Naive thymus-derived CD8-positive, alpha-beta T cell (primary cell): ENCODE measurements at regions not wholly inside any gene's neighbourhood (a gene's known extent, or its start where the extent isn't known, plus 50 kb on each side); places are given as distances from the start of the nearest gene placed in this dataset.

Source experiments
- ATAC-seq, 2 donors: fragments of 150-1000 bp; cut with Tn5 transposase in 1 of 2; sonication (Bioruptor Pico), chemical (Tn5 transposase) in 1 of 2; 1 replicate in 1 of 2; 2 replicates in 1 of 2; pipeline ENCODE4 v1.10.0; 2021; ENCODE audit warnings: mild to moderate bottlenecking in 2 of 2, moderate library complexity in 2 of 2
- POLR2A ChIA-PET: fragments of 350-600 bp; sonication (Branson Sonifier 250); formaldehyde crosslinking; loops from one replicate; lab custom pipeline; 2021; ENCODE audit warnings: antibody characterized with exemption; lab: Charles Lee
- DNase-seq, 10 donors: peaks; one replicate each; pipeline versions ENCODE4 v3.0.0 to v3.0.0-alpha.2; 2020 to 2022
- H3K27ac Mint-ChIP-seq, 10 donors: one replicate each; pipeline ENCODE4 v1.8.0; 2020 to 2022; ENCODE audit warnings: mild to moderate bottlenecking in 10 of 10, mixed read lengths in 10 of 10, moderate library complexity in 4 of 10, inconsistent platforms in 1 of 10
- H3K27me3 Mint-ChIP-seq, 5 donors: one replicate each; pipeline ENCODE4 v1.8.0; 2021 to 2022; ENCODE audit warnings: mixed read lengths in 5 of 5
- H3K36me3 Mint-ChIP-seq, 3 donors: one replicate each; pipeline ENCODE4 v1.8.0; 2020 to 2022; ENCODE audit warnings: mixed read lengths in 3 of 3, mild to moderate bottlenecking in 2 of 3, inconsistent platforms in 1 of 3
- H3K4me1 Mint-ChIP-seq, 4 donors: one replicate each; pipeline ENCODE4 v1.8.0; 2021 to 2022; ENCODE audit warnings: mixed read lengths in 4 of 4
- H3K4me3 Mint-ChIP-seq, 10 donors: one replicate each; pipeline ENCODE4 v1.8.0; 2020 to 2022; ENCODE audit warnings: mild to moderate bottlenecking in 10 of 10, mixed read lengths in 10 of 10, moderate library complexity in 6 of 10, inconsistent platforms in 1 of 10
- H3K9me3 Mint-ChIP-seq, 9 donors: one replicate each; pipeline ENCODE4 v1.8.0; 2020 to 2022; ENCODE audit warnings: mixed read lengths in 9 of 9, mild to moderate bottlenecking in 3 of 9, inconsistent platforms in 1 of 9, moderate library complexity in 1 of 9

DNA sequence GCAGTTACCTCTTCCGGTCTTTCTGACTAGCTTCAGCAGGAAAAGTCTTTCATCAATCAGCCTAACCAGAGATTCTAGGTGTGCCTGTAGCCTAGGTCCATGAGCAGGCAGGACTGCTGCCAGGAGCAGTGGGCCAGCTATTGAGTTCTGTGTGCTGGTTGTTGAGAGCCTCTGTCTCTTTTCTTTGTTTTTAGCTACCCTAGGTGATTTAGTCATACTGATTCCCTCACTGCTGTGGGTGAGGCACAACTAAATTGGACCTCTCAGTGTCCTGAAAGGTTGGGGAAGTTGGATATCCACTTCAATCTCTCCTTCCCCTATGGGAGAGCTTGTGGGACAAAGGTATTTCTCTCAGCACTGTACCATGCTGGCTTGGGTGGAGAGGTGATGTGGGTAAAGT lies 354.9 kb downstream of the GPAT3 start:
- POLR2A ChIA-PET, result no interaction called here

DNA sequence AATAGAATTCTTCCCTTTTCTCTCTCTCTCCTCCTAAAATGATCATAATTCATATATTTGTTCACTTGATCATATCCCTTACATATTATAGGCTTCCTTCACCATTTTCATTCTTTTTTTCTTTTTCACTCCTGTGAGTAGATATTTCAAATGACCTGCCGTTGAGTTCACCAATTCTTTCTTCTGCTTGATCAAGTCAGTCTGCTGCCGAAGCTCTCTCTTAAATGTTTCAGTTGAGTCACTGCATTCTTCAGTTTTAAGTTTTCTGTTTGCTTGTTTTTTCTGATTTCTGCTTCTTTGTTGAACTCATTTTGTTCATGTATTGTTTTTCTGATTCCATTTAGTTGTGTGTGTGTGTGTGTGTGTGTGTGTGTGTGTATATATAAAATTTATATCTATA lies 354.3 kb downstream of the GPAT3 start:
- H3K9me3 Mint-ChIP-seq, result peaks cover 0 to 4% (median 0%) of the 10 kb centered on the region in 9 donors
- H3K4me1 Mint-ChIP-seq, result no peaks in the 10 kb centered on the region
- H3K27me3 Mint-ChIP-seq, result peaks cover 0 to 18% (median 2%) of the 10 kb centered on the region in 5 donors
- no peak for DNase-seq
- no peaks in the 10 kb centered on the region for H3K36me3 Mint-ChIP-seq
- ATAC-seq, result no peak
- H3K27ac Mint-ChIP-seq, result no peak overlapping the region
- H3K4me3 Mint-ChIP-seq, result no peak overlapping the region
- POLR2A ChIA-PET, result no interaction called here

More for the DNA sequence above, 354.9 kb downstream of the GPAT3 start:
- Mint-ChIP-seq H3K27me3 (peaks cover 0 to 18% (median 2%) of the 10 kb centered on the region in 5 donors), H3K36me3 (no peaks in the 10 kb centered on the region), H3K4me1 (no peaks in the 10 kb centered on the region), H3K4me3 (no peak overlapping the region), H3K9me3 (peaks cover 0 to 4% (median 0%) of the 10 kb centered on the region in 9 donors), H3K27ac (no peak overlapping the region)
- DNase-seq, result no peak
- ATAC-seq, result no peak

DNA sequence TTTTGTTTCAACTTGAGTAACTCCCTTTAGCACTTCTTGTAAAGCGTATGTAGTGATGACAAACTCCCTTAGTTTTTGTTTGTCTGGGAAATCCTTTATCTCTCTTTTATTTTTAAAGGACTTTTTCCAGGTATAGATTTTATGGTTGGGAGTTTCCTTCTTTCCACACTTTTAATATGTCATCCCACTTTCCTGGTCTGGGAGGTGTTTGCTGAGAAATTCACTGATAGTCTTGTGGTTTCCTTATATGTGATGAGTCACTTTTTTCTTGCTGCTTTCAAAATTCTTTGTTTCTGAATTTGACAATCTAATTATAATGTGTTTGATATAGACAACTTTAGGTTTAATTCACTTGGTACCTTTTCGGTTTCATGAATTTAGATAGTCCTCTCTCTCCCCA lies 353.9 kb downstream of the GPAT3 start:
- Mint-ChIP-seq H3K27me3 (peaks cover 0 to 18% (median 2%) of the 10 kb centered on the region in 5 donors), H3K4me3 (no peak overlapping the region), H3K36me3 (no peaks in the 10 kb centered on the region), H3K9me3 (peaks cover 0 to 4% (median 0%) of the 10 kb centered on the region in 9 donors), H3K4me1 (no peaks in the 10 kb centered on the region), H3K27ac (no peak overlapping the region)
- DNase-seq (no peak), ATAC-seq (no peak)
- POLR2A ChIA-PET, result no interaction called here

DNA sequence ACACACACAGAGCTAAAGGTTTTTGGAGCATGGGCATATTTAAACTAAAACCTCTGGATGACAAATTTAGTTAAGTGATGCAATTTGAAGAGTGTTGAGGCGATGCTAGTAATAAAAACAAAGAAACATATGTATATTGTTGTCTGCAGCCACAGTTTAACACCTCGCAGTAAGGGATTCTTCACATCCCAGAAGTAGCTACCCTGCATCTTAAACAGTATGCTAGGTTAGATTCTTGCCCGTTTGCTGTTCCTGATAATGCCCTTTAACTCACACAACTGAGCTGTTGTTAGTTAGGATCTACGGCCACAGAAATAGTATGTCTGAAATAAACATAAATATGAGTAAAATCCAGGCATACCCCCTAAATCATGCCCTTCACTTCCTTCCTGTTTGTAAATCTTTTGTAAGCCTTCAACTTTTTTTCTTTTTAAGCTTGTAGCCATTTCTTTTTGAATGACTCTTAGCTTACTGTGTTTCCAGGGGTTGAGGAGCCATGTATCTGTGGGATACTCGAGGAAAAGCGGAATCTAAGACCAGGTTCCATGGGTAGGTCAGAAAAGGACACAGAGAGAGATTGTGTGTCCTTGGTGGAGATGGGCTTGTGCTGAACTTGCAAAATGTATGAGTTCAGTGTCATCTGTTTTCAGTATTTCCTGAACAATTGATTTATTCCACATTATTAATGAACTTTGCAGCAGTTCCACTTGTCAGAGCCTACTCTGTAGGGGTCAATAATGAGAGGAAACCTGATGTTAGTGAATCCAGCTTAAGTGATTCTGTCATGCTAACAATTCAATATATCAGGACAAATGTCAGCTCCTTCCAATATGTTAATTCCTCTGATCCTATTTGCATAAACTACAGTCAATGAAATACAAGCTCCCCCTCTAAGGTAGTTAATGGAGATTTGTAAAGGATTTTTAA lies 349.6 kb downstream of the GPAT3 start:
- no peak overlapping the region for H3K27ac Mint-ChIP-seq
- H3K4me3 Mint-ChIP-seq, result no peak overlapping the region
- POLR2A ChIA-PET, result no interaction called here
- no peaks in the 10 kb centered on the region for H3K4me1 Mint-ChIP-seq
- H3K9me3 Mint-ChIP-seq, result peaks cover 0 to 2% (median 0%) of the 10 kb centered on the region in 9 donors
- H3K27me3 Mint-ChIP-seq, result peaks cover 0 to 3% (median 0%) of the 10 kb centered on the region in 5 donors
- DNase-seq (no peak), ATAC-seq (no peak)
- H3K36me3 Mint-ChIP-seq, result no peaks in the 10 kb centered on the region

DNA sequence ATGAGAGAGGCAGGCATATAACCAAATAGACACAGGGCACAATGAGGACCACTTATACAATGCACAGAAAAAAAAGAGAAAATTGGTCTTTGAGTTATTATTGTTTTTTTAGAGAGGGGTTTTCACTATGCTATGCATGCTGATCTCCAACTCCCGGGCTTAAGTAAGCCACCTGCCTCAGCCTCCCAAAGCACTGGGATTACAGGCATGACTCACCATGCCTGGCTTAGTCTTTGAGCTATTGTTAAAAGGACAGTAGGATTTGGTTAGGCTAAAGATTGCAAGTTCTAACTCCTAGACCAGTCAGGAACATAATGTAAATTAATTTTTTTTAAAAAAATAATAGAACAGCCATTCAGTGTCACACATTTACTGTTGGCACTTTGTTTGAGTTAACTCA lies 340.1 kb downstream of the GPAT3 start:
- POLR2A ChIA-PET, result no interaction called here
- no peaks in the 10 kb centered on the region for H3K9me3 Mint-ChIP-seq
- H3K4me1 Mint-ChIP-seq, result no peaks in the 10 kb centered on the region
- H3K4me3 Mint-ChIP-seq, result no peak overlapping the region
- peaks cover 0 to 26% (median 1%) of the 10 kb centered on the region in 5 donors for H3K27me3 Mint-ChIP-seq
- DNase-seq, result no peak
- H3K27ac Mint-ChIP-seq, result no peak overlapping the region
- ATAC-seq, result no peak
- no peaks in the 10 kb centered on the region for H3K36me3 Mint-ChIP-seq

DNA sequence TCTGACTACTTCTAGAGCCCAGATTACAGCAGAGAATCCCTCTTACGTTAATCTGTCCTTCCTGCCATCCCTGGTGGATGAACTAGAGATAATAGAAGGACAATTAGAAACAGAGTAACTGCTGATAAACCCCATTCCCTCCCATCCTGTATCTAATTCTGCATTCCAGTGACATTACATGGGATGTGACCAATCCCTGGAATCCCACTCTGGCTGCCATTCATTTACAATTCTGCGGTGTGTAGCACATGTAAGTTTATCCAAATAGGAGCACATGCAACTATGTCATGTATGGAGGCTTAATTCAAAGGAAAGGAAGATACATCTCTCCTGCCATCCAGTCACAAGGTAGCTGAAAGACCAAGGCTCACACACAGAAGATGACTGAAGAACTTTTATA lies 339.5 kb downstream of the GPAT3 start:
- no peak for DNase-seq
- no peak for ATAC-seq
- Mint-ChIP-seq H3K4me3 (no peak overlapping the region), H3K27me3 (peaks cover 0 to 26% (median 1%) of the 10 kb centered on the region in 5 donors), H3K9me3 (no peaks in the 10 kb centered on the region), H3K4me1 (no peaks in the 10 kb centered on the region), H3K36me3 (no peaks in the 10 kb centered on the region), H3K27ac (no peak overlapping the region)
- POLR2A ChIA-PET, result no interaction called here

DNA sequence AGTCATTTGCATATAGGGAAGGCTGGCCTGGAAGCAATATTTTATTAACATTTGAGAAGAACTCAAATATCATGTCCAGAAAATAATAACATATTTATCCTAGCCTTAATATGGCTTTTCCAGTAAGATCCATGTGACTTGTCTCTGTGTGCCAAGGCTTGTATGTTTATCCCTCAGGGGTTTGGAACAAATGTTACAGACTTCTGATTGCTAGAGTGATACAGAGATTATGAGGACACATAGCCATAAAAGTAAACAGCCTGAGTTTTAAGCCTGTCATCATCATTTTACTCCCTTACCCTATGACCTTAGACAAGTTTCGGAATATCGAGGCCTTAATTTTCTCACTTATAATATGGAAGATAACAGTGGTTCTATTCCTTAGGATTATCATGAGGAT lies 338.1 kb downstream of the GPAT3 start:
- Mint-ChIP-seq H3K27me3 (peaks cover 0 to 26% (median 1%) of the 10 kb centered on the region in 5 donors), H3K9me3 (no peaks in the 10 kb centered on the region), H3K4me3 (no peak overlapping the region), H3K27ac (no peak overlapping the region), H3K4me1 (no peaks in the 10 kb centered on the region), H3K36me3 (no peaks in the 10 kb centered on the region)
- DNase-seq (no peak), ATAC-seq (no peak)
- POLR2A ChIA-PET, result no interaction called here

DNA sequence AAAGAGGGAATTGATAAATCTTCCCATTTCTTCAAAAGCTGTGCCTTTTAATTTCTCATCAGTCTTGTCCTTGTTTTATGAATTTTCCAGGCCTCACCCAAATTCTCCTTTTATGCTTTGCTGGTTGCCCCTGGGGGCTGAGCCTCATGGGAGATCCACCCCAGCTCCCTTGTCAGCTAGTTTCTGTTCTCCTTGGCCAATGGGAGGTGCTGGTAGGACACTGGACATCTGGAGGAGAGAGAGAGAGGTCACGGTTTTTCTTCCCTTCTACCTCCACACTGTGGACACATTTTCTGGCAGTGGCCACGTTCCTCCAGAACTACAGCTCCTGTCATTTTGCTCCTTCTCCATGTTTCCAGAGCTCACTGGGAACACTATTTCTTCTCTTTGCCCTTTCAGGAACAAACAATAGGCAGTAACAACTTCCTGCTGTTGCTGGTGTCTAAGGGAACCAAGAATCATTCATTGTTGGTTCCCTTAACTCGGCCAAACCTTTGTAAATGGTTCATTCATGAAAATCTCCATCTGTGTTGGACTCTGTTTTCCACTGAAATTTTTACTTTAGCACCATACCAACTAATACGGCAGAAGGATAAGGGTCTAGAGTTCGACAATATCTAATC lies 334.5 kb downstream of the GPAT3 start:
- POLR2A ChIA-PET, result no interaction called here
- no peaks in the 10 kb centered on the region for H3K36me3 Mint-ChIP-seq
- H3K9me3 Mint-ChIP-seq, result no peaks in the 10 kb centered on the region
- no peak overlapping the region for H3K27ac Mint-ChIP-seq
- DNase-seq, result no peak
- H3K4me3 Mint-ChIP-seq, result no peak overlapping the region
- no peaks in the 10 kb centered on the region for H3K4me1 Mint-ChIP-seq
- no peak for ATAC-seq
- H3K27me3 Mint-ChIP-seq, result peaks cover 0 to 21% (median 1%) of the 10 kb centered on the region in 5 donors

DNA sequence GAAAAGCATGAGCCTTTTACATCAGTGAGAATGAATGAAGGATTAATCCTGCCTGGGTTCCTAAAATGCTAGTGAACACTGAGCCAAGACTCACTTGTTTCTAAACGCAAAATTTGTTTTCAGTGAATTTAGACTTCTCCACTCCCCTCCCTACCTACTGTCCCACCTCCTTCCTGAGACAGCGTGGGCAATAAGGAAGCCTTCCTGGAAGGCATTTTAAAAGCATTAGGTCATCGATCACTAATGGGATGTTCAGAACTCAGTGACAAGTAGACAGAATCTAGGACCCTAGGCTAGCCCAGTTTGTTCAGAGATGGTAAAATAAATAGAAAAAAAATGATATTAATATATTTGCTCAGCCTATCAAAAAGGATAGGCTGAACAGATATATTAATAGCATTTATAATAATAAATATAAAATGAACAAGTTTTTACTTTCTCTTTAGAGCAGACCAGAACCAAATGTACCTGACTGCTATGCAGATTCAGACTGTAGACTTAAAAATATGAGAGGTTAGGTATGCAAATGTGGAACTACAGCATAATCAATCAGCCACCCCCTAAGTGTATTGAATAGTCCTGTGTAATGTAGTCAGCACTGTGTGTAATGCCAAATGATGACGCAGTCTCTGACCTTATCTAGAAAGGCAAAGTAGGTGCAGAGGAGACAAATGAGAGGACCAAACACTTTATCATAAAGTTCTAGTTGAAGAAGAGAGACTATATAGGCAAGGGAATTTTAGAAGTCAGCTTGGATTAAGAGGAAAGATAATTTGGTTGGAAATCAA lies 331.1 kb downstream of the GPAT3 start:
- H3K36me3 Mint-ChIP-seq, result no peaks in the 10 kb centered on the region
- H3K4me3 Mint-ChIP-seq, result no peak overlapping the region
- no peak for DNase-seq
- no peaks in the 10 kb centered on the region for H3K4me1 Mint-ChIP-seq
- POLR2A ChIA-PET, result no interaction called here
- ATAC-seq, result no peak
- peaks cover 0 to 2% (median 0%) of the 10 kb centered on the region in 9 donors for H3K9me3 Mint-ChIP-seq
- H3K27ac Mint-ChIP-seq, result no peak overlapping the region
- peaks cover 0 to 14% (median 0%) of the 10 kb centered on the region in 5 donors for H3K27me3 Mint-ChIP-seq

DNA sequence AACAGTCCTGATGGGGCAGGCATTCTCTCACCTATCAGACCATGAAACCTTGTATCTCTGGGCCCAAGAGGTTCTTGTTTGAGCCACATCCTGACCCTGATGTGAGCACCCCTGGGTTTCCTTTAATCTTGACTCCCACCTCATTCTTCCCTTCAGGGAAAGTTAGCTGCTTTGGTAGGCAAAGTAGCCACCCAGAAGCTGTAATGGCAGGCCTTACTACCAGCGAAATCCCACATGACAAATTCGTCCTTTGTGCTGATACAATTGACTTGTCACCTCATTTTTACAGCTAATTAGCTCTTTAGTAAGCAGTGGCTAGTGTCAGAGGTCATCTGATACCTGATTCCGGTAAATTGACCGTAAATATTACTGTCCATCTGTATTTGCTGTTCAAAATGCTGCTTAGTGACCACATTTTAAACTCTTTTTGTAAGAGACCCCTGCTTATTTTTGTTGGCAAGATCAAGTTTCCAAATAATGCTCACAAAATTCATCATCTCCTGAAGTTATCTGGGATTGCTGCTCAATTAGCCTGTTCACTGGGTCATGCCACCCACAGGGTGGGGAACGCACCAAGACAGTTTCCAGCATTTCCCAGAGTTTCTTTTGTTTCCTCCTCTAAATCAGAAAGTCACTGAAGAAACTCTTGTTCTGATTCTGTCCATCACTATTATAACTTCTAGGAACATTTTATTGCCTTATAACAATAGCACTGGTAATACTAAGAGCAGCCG lies 329.7 kb downstream of the GPAT3 start:
- Mint-ChIP-seq H3K27ac (no peak overlapping the region), H3K4me3 (no peak overlapping the region), H3K9me3 (peaks cover 0 to 2% (median 0%) of the 10 kb centered on the region in 9 donors), H3K27me3 (peaks cover 0 to 14% (median 1%) of the 10 kb centered on the region in 5 donors), H3K4me1 (no peaks in the 10 kb centered on the region), H3K36me3 (no peaks in the 10 kb centered on the region)
- POLR2A ChIA-PET, result no interaction called here
- ATAC-seq, result no peak
- DNase-seq, result no peak

DNA sequence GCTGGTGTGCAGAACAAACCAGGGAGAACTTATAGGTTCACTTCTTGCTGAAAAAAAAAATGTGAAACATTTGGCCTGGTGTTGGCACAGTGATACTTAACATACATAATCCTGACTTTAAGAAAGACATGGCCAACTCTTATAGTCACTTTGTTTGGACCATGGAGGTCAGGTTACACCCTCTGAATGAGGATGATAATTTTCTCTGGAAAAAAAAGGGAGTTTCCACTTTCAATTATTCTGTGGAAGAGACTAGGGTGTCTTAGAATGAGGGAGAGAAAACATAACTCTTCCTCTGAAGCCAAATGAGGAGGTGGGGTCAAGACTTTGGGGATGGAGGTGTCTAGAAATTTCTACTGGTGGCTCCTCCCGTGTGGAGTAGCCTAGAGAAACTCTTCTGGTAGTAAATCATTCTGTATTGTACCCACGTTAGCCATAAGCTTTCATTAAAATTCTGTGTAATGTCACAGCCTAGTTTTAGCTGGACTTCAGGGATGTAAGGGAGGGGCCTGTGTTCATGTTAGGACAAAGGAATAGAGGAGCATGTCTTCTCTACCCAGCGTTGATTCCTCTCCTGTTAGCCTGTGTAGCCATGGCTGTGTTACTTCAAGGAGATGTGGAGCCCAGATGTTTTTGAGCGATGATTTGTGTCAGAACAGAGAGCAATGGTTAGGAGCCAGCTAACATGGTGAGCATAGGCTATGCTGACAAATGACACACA lies 328.3 kb downstream of the GPAT3 start:
- ATAC-seq, result no peak
- no peaks in the 10 kb centered on the region for H3K36me3 Mint-ChIP-seq
- H3K4me1 Mint-ChIP-seq, result no peaks in the 10 kb centered on the region
- H3K27ac Mint-ChIP-seq, result no peak overlapping the region
- H3K27me3 Mint-ChIP-seq, result peaks cover 0 to 11% (median 1%) of the 10 kb centered on the region in 5 donors
- POLR2A ChIA-PET, result no interaction called here
- no peak overlapping the region for H3K4me3 Mint-ChIP-seq
- DNase-seq, result no peak
- peaks cover 0 to 2% (median 0%) of the 10 kb centered on the region in 9 donors for H3K9me3 Mint-ChIP-seq

DNA sequence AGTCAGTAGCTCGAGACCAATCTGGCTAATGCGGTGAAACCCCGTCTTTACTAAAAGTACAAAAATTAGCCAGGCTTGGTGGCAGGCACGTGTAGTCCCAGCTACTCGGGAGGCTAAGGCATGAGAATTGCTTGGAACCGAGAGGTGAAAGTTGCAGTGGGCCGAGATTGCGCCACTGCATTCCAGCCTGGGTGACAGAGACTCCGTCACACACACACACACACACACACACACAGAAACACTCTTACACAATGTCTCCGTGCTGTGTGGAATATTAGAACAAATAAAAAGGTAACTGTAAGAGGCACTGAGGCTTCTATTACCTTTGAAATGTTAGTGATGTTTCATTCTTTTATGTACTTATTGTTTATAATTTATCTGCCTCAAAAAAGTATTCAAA lies 326.6 kb downstream of the GPAT3 start:
- POLR2A ChIA-PET, result no interaction called here
- DNase-seq (no peak), ATAC-seq (no peak)
- no peaks in the 10 kb centered on the region for H3K4me1 Mint-ChIP-seq
- peaks cover 0 to 11% (median 1%) of the 10 kb centered on the region in 5 donors for H3K27me3 Mint-ChIP-seq
- no peak overlapping the region for H3K27ac Mint-ChIP-seq
- peaks cover 0 to 2% (median 0%) of the 10 kb centered on the region in 9 donors for H3K9me3 Mint-ChIP-seq
- H3K4me3 Mint-ChIP-seq, result no peak overlapping the region
- H3K36me3 Mint-ChIP-seq, result no peaks in the 10 kb centered on the region
